GM19351 (cell line): ENCODE measurements at regions not wholly inside any gene's neighbourhood (a gene's known extent, or its start where the extent isn't known, plus 50 kb on each side); places are given as distances from the start of the nearest gene placed in this dataset.

Experiments
- ATAC-seq: cut with Tn5 transposase; IDR thresholded peaks from one replicate; pipeline ENCODE4 v1.9.1; 2021; ENCODE audit warnings: mild to moderate bottlenecking, moderate library complexity; ENCODE audit not compliant: unreplicated experiment

- ATAC-seq: no peak
Measured at GRCh38 chr2:168375195-168375798, 80.8 kb upstream of the CERS6 start.

- no peak for ATAC-seq
Measured at GRCh38 chr2:168378960-168379669, 77.0 kb upstream of the CERS6 start.

- no peak for ATAC-seq
Measured at GRCh38 chr2:168380500-168380899, 75.6 kb upstream of the CERS6 start.

GRCh38 chr2:168392024-168392423 lies 64.0 kb upstream of the CERS6 start:
- no peak for ATAC-seq

- ATAC-seq: no peak
Measured at GRCh38 chr2:168392797-168393196, 63.3 kb upstream of the CERS6 start.

GRCh38 chr2:168394262-168394661 lies 61.8 kb upstream of the CERS6 start:
- no peak for ATAC-seq

GRCh38 chr2:168396131-168396530 lies 59.9 kb upstream of the CERS6 start:
- no peak for ATAC-seq

GRCh38 chr2:168397629-168398028 lies 58.4 kb upstream of the CERS6 start:
- no peak for ATAC-seq

- ATAC-seq: no peak
Measured at GRCh38 chr2:168401048-168401556, 55.0 kb upstream of the CERS6 start.

GRCh38 chr2:168401771-168402170 lies 54.3 kb upstream of the CERS6 start:
- no peak for ATAC-seq

- no peak for ATAC-seq
Measured at GRCh38 chr2:168402531-168402930, 53.5 kb upstream of the CERS6 start.

GRCh38 chr2:168403736-168404135 lies 52.3 kb upstream of the CERS6 start:
- ATAC-seq: no peak

GRCh38 chr2:168404764-168405163 lies 51.3 kb upstream of the CERS6 start:
- ATAC-seq: no peak
